ENCODE measurements at regions not wholly inside any gene's neighbourhood (a gene's known extent, or its start where the extent isn't known, plus 50 kb on each side); places are given as distances from the start of the nearest gene placed in this dataset.
"Not testable (repeated sequence)": the region's sequence is repeated elsewhere in the genome, so short reads cannot be mapped to it uniquely, and the experiment has no call there.

GRCh38 chr1:163912170-163912884, 590.6 kb downstream of the NUF2 start:
- DNase-seq: no peak

GRCh38 chr1:163914785-163915413, 593.1 kb downstream of the NUF2 start:
- DNase-seq: no peak

GRCh38 chr1:163922743-163923201, 601.0 kb downstream of the NUF2 start:
- no peak for DNase-seq

GRCh38 chr1:163924041-163924440, 602.3 kb downstream of the NUF2 start:
- DNase-seq: no peak

GRCh38 chr1:163927493-163927892, 605.7 kb downstream of the NUF2 start:
- DNase-seq: no peak

- no peak for DNase-seq
Measured at GRCh38 chr1:163928069-163928468, 606.3 kb downstream of the NUF2 start.

GRCh38 chr1:163928651-163929050, 606.9 kb downstream of the NUF2 start:
- DNase-seq: no peak

GRCh38 chr1:163932901-163933300, 611.1 kb downstream of the NUF2 start:
- no peak for DNase-seq

- no peak for DNase-seq
Measured at GRCh38 chr1:163933437-163933836, 611.7 kb downstream of the NUF2 start.

GRCh38 chr1:163935738-163936374, 614.1 kb downstream of the NUF2 start:
- no peak for DNase-seq

GRCh38 chr1:163959622-163960021, 599.4 kb upstream of the PBX1 start:
- DNase-seq: no peak

- DNase-seq: no peak
Measured at GRCh38 chr1:163970151-163970550, 588.8 kb upstream of the PBX1 start.

- DNase-seq: no peak
Measured at GRCh38 chr1:163970699-163971098, 588.3 kb upstream of the PBX1 start.

GRCh38 chr1:163973586-163973985, 585.4 kb upstream of the PBX1 start:
- no peak for DNase-seq

- DNase-seq: no peak
Measured at GRCh38 chr1:163974120-163974519, 584.9 kb upstream of the PBX1 start.

- no peak for DNase-seq
Measured at GRCh38 chr1:163980394-163980793, 578.6 kb upstream of the PBX1 start.

- DNase-seq: no peak
Measured at GRCh38 chr1:163981500-163982030, 577.4 kb upstream of the PBX1 start.

- no peak for DNase-seq
Measured at GRCh38 chr1:163983097-163983496, 575.9 kb upstream of the PBX1 start.

- no peak for DNase-seq
Measured at GRCh38 chr1:163985700-163986099, 573.3 kb upstream of the PBX1 start.

GRCh38 chr1:163999131-163999530, 559.9 kb upstream of the PBX1 start:
- no peak for DNase-seq

- DNase-seq: not testable (repeated sequence)
Measured at GRCh38 chr1:164006186-164006585, 552.8 kb upstream of the PBX1 start.

- no peak for DNase-seq
Measured at GRCh38 chr1:164006621-164007020, 552.4 kb upstream of the PBX1 start.

GRCh38 chr1:164017239-164017638, 541.7 kb upstream of the PBX1 start:
- DNase-seq: no peak

- DNase-seq: no peak
Measured at GRCh38 chr1:164020391-164020790, 538.6 kb upstream of the PBX1 start.
